ENCODE measurements at regions not wholly inside any gene's neighbourhood (a gene's known extent, or its start where the extent isn't known, plus 50 kb on each side); places are given as distances from the start of the nearest gene placed in this dataset.

- TF ChIP-seq EZH2 (IDR thresholded peaks at IDR 0.05; ENCODE audit: low read depth), result no peak
- TF ChIP-seq, protein P1, sequence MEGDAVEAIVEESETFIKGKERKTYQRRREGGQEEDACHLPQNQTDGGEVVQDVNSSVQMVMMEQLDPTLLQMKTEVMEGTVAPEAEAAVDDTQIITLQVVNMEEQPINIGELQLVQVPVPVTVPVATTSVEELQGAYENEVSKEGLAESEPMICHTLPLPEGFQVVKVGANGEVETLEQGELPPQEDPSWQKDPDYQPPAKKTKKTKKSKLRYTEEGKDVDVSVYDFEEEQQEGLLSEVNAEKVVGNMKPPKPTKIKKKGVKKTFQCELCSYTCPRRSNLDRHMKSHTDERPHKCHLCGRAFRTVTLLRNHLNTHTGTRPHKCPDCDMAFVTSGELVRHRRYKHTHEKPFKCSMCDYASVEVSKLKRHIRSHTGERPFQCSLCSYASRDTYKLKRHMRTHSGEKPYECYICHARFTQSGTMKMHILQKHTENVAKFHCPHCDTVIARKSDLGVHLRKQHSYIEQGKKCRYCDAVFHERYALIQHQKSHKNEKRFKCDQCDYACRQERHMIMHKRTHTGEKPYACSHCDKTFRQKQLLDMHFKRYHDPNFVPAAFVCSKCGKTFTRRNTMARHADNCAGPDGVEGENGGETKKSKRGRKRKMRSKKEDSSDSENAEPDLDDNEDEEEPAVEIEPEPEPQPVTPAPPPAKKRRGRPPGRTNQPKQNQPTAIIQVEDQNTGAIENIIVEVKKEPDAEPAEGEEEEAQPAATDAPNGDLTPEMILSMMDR (conservative IDR thresholded peaks at IDR 0.05), result no peak
- no peaks in the 10 kb centered on the region for H3K36me3 ChIP-seq (ENCODE audit: low read depth)
- H3F3A ChIP-seq (ENCODE audit: insufficient read depth, low read depth), result peaks cover 9% of the 10 kb centered on the region; the same call in 1 of the 2 replicates
- intact Hi-C loops (cut with micrococcal nuclease; ENCODE audit: unreplicated experiment), result no loop called here
- CTCF ChIA-PET, result no interaction called here
- no peak overlapping the region for H3K4me2 ChIP-seq
- no TSS peak for BruUV-seq (replicated peaks)
- no peaks in the 10 kb centered on the region for H3K9me3 ChIP-seq (ENCODE audit: insufficient read depth, low read depth)
- H3K9me2 ChIP-seq (ENCODE audit: insufficient read depth), result no peaks in the 10 kb centered on the region
- no peak overlapping the region for H2AFZ ChIP-seq
- H4K20me1 ChIP-seq (ENCODE audit: insufficient read depth), result no peaks in the 10 kb centered on the region
- no peaks in the 10 kb centered on the region for H3K27me3 ChIP-seq (ENCODE audit: insufficient read depth, low read depth)
- POLR2A ChIA-PET (ENCODE audit: unreplicated experiment), result no interaction called here
- no peak for DNase-seq
- no peaks in the 10 kb centered on the region for H3K79me2 ChIP-seq (ENCODE audit: low read depth)
- H3K4me1 ChIP-seq (replicated peaks; ENCODE audit: insufficient read depth), result peaks cover 20% of the 10 kb centered on the region
- H3K4me3 ChIP-seq, result no peak overlapping the region
- no peak overlapping the region for H3K27ac ChIP-seq
These were observed 153.5 kb downstream of the RPLP1 start for GRCh38 chr15:69606144-69606543.

DNA sequence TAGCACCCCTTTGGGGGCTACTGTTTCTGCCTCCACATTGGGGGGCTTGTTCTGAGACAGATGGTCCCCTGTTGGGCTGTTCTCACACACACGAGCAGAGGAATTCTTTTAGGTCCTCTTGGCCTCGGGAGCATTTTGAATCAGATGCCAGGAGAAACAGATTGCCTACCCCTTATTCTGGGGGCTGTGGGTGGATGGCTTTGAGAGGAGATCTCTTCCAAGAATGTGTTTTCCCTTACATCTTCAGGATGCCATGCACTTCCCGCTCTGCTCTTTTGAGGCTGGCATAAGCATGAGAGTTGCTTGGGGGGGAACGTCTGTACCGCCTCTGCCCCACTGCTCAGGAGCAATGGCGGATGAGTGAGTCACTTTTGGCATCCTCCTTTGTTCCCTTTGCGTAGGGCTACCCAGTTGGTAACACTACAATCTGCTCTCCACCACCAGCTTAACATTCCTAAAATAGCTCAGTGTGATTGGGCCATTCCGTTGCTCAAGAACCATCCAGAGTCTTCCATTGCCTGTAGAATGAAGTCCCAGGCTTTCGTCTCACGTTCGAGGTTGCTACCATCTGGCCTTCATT, 154.4 kb downstream of the RPLP1 start:
- no peaks in the 10 kb centered on the region for H3K79me2 ChIP-seq (ENCODE audit: low read depth)
- H4K20me1 ChIP-seq (ENCODE audit: insufficient read depth), result no peaks in the 10 kb centered on the region
- peaks cover 20% of the 10 kb centered on the region for H3K4me1 ChIP-seq (replicated peaks; ENCODE audit: insufficient read depth)
- intact Hi-C loops (cut with micrococcal nuclease; ENCODE audit: unreplicated experiment), result no loop called here
- no peak overlapping the region for H3K4me2 ChIP-seq
- peaks cover 9% of the 10 kb centered on the region; the same call in 1 of the 2 replicates for H3F3A ChIP-seq (ENCODE audit: insufficient read depth, low read depth)
- no peak overlapping the region for H3K4me3 ChIP-seq
- no peak overlapping the region for H3K27ac ChIP-seq
- H3K27me3 ChIP-seq (ENCODE audit: insufficient read depth, low read depth), result no peaks in the 10 kb centered on the region
- TF ChIP-seq, protein P1 (conservative IDR thresholded peaks at IDR 0.05), result no peak
- no peak for TF ChIP-seq EZH2 (IDR thresholded peaks at IDR 0.05; ENCODE audit: low read depth)
- H2AFZ ChIP-seq, result no peak overlapping the region
- H3K36me3 ChIP-seq (ENCODE audit: low read depth), result no peaks in the 10 kb centered on the region
- POLR2A ChIA-PET (ENCODE audit: unreplicated experiment), result no interaction called here
- no TSS peak for BruUV-seq (replicated peaks)
- no peak for DNase-seq
- H3K9me3 ChIP-seq (ENCODE audit: insufficient read depth, low read depth), result no peaks in the 10 kb centered on the region
- no peaks in the 10 kb centered on the region for H3K9me2 ChIP-seq (ENCODE audit: insufficient read depth)
- CTCF ChIA-PET, result no interaction called here

GRCh38 chr15:69608661-69609060, 156.0 kb downstream of the RPLP1 start:
- no peaks in the 10 kb centered on the region for H3K27me3 ChIP-seq (ENCODE audit: insufficient read depth, low read depth)
- no peak overlapping the region for H3K4me3 ChIP-seq
- intact Hi-C loops (cut with micrococcal nuclease; ENCODE audit: unreplicated experiment), result no loop called here
- TF ChIP-seq, protein P1 (conservative IDR thresholded peaks at IDR 0.05), result no peak
- no peak for TF ChIP-seq EZH2 (IDR thresholded peaks at IDR 0.05; ENCODE audit: low read depth)
- peaks cover 2% of the 10 kb centered on the region; the same call in 1 of the 2 replicates for H3F3A ChIP-seq (ENCODE audit: insufficient read depth, low read depth)
- no peaks in the 10 kb centered on the region for H4K20me1 ChIP-seq (ENCODE audit: insufficient read depth)
- H3K27ac ChIP-seq, result no peak overlapping the region
- no peak overlapping the region for H3K4me2 ChIP-seq
- no peaks in the 10 kb centered on the region for H3K9me2 ChIP-seq (ENCODE audit: insufficient read depth)
- DNase-seq, result peak in 1 of 2 experiments; percentile 50
- H3K4me1 ChIP-seq (replicated peaks; ENCODE audit: insufficient read depth), result peaks cover 17% of the 10 kb centered on the region
- CTCF ChIA-PET, result interaction anchor here (0.6 to 0.7 kb wide), 2 partner anchors 113 to 279 kb away, joined by 3 to 7 read pairs; no protein-coding TSS in a partner anchor
- no peak overlapping the region for H2AFZ ChIP-seq
- BruUV-seq (replicated peaks), result no TSS peak
- H3K79me2 ChIP-seq (ENCODE audit: low read depth), result no peaks in the 10 kb centered on the region
- POLR2A ChIA-PET (ENCODE audit: unreplicated experiment), result no interaction called here
- H3K9me3 ChIP-seq (ENCODE audit: insufficient read depth, low read depth), result no peaks in the 10 kb centered on the region
- no peaks in the 10 kb centered on the region for H3K36me3 ChIP-seq (ENCODE audit: low read depth)

Measured in PC-9 (cell line).